ENCODE measurements at regions not wholly inside any gene's neighbourhood (a gene's known extent, or its start where the extent isn't known, plus 50 kb on each side); places are given as distances from the start of the nearest gene placed in this dataset.

- TF ChIP-seq FOXK1 (CRISPR knock-in tag; IDR thresholded peaks at IDR 0.05) (no peak), HMGXB4 (CRISPR knock-in tag; IDR thresholded peaks at IDR 0.05) (no peak), CTCF (IDR thresholded peaks at IDR 0.05) (no peak), ZNF423 (CRISPR knock-in tag; IDR thresholded peaks at IDR 0.05) (no peak)
These were observed 193.3 kb downstream of the RBFOX3 start for GRCh38 chr17:79417476-79417988.

Measured in WTC11 (cell line).